GM21619 (cell line): ENCODE measurements at regions not wholly inside any gene's neighbourhood (a gene's known extent, or its start where the extent isn't known, plus 50 kb on each side); places are given as distances from the start of the nearest gene placed in this dataset.

Source experiments
- ATAC-seq: cut with Tn5 transposase; IDR thresholded peaks from one replicate; pipeline ENCODE4 v1.9.1; 2021; ENCODE audit not compliant: unreplicated experiment

DNA sequence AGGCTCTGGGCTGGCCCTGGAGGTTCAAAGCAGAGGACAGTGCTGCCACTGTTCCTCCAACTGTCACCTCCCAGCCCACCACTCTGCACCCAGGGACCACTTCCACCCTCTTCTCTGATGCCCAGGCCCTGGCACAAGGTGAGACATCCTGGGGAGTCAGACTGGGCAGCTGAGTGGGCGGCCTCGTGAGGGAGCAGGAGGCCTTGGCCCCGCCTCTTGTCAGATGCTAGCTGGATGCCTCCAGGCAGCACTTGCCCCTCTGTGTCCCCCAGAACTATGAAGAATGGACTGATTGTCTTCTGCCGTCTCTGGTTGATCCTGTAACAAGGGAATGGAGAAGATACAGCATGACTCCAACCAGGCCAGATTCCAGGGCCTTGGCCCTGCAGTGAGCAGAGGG lies 191.0 kb upstream of the LINGO1 start:
- ATAC-seq, result no peak

DNA sequence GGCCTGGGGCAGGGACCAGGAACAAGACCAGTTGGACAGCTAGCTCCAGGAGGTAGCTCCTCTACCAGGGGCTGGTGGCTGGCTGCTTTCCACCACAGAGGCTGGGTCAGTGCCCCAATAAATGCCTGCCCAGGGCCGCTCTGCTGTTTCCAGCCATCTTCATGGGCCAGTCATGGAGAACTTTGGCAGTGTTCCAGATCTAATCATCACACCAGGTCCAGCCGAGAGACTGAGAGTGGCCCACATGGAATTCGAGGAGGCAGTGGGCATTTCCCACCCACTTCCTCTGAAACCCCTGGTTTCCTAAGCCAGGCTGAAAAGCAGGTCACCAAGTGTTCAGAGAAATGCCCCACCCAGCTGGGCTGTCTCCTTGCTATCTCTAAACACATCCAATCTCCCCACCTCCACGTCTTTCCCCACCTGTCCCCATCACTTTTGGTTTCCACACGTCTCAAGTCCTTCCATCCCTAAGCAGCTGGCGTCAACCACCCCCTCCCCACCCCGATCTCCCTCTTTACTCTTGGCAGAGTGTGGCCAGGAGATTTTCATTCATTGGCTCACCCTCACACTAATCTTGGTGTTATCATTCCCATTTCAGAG lies 190.0 kb upstream of the LINGO1 start:
- ATAC-seq, result no peak

DNA sequence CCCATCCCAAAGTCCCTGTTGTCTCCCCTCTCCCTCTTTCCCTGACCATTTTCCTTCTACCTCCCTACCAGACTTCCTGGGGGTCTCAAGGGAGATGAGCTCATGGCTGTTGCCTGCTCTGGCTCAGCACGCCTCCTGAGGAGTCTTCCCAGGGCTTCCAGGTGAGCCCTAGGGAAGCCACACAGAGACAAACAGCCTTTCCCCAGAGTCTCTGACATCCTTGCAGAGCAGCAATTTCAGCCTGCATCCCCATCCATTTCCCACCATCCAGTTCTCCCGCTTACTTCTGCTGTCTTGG lies 189.2 kb upstream of the LINGO1 start:
- ATAC-seq, result no peak

DNA sequence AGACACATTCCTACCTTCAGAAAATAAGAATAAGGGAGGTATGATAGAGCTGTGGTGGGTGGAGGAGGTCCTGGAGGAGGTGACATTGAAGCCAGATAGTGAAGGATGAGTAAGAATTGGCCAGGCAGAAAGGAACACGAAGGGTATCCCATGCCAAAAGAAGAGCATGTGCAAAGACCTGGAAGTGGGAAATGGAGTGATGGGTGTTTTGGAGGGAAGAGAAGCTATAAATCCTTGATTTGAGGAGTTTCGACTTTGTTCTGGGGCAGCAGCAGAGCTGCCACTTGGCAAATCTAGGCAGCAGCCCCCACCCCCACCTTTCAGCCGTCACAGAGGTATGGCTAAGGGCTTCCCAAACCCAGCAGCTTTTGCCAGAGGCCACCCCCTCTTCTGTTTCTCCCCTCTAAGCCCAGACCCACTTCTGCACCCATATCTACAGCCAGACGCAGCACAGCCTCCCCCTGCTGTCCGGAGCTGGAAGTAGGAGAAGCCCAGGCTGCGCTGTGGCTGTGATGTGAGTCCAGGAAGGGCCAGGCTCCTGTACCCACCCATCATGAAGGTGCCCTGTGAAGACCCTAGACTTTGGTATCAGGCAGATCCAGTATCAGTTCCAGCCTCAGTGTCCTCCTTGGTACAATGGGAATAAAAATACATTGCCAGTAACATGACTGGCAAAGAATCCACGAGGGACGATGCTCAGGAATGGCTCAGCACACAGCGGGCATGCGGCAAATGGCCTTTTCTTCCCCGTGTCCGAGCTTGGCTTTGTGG lies 188.7 kb upstream of the LINGO1 start:
- ATAC-seq, result no peak

DNA sequence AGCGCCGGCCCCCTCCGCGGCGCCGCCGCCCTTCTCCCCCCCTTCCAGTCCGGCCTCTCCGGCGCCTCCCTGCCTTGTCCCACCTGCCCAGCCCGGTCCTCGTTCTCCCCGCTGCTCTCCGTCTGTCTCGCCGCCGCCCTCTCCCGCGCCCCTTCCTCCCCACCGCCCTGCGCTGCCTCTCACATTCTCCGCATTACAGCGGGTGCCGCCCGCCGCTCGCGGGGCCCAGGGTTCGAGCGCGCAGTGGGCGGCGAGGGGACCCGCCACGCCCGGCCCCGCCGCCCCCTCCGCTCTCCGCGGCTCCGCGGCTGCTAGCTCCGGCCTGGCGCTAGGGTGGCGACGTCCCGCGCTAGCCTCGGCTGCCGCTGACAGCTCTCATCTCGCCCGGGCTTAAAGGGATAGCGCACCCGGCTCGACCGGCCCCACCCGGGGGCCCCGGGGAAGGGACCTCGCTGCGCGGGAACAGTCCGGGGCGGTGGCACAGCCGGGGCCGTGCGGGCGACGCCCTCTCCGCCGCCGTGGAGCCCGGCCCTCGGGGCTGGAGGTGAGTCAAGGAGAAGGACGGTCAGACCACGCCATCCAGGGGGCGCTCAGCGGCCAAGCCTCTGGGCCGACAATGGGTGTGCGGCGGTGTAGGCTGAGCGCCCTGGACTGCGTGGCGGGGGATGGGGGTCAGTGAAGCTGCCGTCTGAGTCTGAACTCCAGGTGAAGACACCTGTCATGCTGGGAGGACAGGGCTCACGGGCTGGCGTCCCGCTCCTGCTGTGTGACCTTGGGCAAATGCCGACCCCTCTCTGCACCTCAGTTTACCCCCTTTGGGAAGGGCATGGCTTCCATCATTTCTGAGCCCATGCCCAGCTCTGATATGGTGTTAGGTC lies 187.4 kb upstream of the LINGO1 start:
- no peak for ATAC-seq

DNA sequence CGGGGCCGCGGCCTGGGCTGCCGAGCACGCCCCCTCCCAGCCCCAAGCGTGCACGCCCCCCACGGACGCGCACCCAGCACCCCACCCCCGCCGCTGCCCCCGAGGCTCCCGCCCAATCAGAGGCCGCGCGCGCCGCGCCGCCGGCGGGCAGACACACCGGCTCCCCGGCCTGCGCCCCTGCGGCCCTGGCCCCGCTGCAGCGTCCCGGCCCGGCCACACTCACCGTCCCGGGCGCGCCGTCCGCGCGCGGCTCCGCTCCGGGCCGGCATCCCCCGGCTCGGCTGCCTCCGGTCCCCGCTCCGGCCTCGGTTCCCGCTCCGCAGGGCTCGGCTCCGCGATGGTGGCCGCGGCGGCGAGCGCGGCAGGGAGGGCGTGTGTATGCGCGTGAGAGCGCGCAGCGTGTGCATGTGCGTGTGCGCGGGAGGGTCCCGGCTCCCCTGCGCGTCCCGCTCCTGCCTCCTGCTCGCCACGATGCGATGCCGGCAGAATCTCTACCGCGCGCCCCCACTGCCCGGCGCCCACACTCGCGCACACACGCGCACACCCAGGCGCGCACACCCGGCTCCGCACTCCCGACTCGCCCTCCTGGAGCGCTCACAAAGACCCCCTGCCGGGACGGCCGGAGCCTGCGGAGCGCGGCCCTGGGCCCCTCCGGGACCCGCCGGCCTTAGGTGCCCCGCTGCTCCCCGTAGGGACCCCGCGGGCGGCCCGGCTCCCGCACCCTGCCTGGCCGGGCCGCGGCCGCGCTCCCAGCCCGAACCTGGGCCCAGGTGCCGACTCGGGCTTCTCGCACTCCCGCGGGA lies 186.5 kb upstream of the LINGO1 start:
- ATAC-seq, result no peak

DNA sequence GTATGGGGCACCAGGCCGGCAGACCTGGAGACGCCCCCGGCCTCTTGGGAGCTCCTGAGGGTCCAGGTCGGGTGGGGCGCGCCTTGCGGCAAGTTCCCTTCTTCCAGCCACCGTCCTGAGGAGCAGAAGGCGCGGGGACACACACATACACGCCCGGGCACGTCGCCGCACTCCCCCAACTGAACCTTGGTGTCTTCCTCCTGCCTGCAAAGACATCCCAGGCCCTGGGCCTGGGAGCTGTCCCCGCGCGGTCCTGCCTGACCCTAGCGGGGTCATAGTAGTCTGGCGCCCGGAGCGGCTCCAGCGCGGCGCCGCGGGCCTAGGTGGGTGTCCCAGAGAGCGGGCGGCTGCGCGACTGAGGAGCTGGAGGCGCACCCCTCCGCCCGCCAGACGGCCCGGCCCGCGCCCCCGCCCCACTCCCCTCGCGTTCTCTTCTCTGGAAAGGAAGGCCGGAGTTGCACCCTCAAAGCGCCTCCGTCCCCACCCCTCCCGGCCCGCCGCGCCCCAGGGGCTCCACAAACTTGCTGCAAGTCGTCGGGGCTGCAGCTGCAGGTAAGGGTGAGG lies 185.9 kb upstream of the LINGO1 start:
- ATAC-seq, result no peak

DNA sequence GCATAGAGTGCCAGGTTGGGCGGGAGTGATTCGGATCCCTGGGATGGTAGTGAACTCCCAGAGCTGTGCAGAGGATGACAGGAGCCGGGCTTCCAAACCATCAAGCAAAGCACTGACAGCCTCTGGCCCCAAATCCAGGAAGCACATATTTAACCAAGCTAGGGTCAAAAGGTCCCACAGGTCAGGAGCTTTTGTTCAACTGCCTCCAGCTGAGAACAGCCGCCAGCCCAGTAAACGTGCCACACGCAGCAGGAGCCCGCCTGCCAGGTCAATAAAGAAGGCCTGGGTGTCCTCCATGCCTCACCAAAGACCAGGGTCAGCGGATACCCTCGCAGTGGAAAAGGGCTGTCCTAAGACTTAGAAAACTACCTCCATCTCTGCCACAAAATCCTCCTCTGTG lies 184.7 kb upstream of the LINGO1 start:
- ATAC-seq, result no peak

DNA sequence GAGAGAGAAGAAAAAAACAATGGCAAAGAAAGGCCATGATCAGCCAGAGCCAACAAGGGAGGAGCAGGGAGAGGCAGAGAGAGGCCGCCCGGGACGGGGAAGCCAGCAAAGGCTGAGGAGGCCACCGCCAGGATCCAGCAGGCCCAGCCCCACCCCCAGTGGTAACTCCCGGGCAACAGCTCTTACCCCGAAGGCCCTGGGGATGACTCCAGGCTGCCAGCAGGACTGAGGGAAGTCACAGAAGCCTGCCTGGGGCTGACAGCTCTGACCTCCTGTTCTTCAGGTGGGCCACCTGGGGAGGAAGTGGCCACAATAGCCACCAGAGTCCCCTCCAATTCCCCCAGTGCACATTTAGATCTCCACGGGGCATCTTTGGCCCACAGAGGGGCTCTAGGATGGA lies 184.3 kb upstream of the LINGO1 start:
- no peak for ATAC-seq

DNA sequence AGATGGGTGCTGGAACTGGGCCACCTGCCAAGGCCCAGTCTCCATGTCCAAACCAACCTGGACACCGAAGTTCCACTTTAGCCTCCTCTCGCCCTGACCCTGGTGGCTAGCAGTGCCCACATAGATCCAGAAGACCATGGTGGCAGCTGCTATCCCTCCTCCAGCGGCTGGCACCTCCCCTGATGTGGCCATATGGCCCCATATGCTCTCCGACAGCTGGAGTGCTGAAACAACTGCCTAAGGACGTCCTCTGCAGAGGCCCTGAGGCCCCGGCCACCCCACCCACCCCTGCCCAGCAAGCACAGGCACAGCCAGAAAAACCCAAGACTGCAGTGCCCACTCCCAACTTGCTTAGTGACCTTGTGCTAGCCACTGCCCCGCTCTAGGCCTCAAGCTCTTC lies 182.3 kb upstream of the LINGO1 start:
- ATAC-seq, result no peak

DNA sequence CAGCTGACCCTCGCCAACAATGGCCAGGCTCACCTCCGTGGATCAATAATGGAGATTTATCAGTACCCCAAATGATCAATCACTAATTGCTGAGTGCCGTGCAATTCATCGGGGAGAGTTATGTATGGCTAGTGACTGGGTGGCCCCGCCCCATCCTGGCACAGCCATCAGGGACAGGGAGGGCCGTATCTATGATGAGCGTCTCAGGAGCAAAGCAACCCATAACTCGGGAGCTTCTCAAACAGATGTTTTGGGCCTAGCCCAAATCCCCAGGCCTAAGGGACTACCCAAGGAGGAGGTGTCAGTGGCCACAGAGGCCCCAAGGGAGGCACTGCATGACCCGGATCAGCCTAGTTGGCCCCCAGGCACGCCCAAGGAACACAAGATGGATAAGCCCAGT lies 180.0 kb upstream of the LINGO1 start:
- ATAC-seq, result no peak

DNA sequence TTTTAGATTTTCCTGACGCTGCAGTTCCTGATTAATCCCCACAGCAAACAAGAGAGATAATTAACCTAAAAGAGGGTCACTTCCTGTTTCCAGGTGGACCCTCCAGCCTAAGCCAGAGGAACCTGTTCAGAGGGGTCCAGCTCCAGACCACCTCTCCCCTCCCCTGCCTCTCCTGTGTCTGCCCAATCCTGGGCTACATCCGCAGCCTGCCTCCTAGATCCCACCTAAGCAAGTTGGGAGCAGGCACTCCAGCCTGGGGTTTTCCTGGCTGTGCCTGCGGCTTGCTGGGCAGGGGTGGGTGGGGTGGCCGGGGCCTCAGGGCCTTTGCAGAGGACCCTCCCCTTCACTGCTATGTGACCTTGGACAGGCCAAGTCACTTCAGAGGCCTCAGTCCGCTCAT lies 178.6 kb upstream of the LINGO1 start:
- ATAC-seq, result no peak

DNA sequence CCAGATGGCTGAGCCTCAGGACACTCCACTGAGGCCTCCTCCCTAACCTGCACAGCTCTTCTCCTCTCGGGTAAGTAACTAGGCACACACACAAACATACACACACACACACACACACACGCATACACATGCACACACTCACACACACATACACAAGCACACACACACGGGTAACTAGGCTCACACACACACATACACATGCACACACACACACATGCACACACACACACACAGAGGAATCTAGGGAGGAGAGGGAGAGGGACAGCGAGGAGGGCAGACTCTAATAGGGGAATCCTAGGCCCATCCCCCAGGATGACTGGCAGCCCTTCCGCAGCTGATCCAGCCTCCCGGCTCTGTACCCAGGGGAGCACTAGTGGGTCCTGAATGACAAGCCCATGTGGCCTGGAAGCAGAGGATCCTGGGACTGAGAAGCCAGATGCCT lies 177.4 kb upstream of the LINGO1 start:
- no peak for ATAC-seq

DNA sequence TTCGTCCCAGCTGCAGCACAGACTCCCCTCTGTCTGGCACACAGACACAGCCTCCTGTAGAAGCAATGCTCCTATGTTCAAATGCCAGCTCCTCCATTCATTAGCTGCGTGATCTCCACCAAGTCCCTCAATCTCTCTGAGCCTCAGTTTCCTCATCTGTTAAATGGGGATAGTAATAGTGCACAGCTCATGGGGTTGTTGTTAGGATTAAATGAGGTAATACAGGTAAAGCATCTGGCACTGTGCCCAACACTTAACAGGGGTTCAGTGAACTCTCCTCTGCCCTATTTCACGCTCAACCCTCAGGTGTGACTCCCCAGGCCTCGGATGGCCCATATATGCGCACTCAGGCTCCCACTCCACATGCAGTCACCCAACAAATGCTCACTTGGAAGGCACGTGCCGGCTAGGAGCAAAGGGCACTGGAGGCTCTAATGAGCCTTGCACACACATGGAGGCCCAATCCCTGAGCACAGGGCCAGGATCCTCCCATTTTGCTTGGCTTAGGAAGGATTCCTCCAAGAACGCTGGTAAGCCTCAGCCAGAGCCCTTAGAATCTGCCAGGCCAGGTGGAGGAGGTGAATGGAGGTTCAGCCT lies 176.0 kb upstream of the LINGO1 start:
- ATAC-seq, result no peak

DNA sequence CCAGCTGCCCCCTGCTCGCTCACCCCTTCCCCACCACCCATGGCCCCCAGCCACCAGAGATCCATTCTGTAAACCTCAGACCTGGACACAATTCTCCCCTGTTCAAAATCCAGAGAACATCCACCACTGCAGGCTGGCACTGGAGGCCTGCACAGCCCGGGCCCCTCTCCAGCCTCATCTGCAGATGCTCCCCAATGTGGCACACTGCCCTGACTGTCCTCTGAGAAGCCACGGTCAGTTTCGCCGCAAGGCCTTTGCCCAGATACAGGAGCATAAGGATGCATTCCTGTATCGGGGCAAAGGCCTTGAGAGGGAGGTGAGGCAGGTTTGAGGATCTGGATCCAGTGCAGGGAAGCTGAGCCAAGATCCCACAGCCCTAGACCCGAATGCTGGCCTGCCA lies 175.4 kb upstream of the LINGO1 start:
- no peak for ATAC-seq

DNA sequence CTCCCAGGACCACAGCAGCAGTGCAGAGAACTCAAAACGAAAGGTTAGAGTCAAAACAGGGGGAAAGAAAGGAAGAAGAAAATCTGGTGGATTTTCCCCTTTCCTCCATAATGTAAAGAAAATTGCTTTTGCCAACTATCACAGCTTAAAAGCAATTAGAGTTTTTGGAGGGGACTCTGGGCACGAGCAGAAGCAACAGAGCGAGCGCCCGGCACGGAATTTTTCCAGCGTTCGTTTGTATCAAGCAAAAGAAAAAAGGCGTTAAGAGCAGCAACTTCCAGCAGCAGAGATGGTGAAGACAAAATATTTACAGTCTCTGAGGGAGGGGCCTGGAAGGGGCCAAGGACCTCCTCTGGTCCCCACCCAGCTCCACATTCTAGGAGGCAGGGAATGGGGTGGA lies 174.9 kb upstream of the LINGO1 start:
- no peak for ATAC-seq

DNA sequence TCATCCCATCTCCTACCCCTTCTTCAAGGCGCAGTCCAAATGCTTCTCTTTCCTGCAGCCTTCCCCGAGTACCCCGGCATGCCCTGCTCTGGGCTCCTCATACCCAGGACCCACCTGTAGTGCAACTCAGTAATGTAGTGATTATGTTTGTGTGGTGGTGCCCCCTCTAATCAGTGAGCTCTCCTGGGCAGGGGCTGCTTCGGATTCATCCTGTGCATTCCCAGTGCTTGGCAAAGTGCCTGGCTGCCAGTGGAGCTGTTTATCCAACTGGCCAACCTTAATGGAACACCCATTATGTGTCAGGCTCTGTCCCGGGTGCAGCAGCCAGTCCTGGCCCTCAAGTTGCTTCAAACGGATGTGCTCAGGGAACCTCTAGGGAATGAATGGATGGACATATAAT lies 174.4 kb upstream of the LINGO1 start:
- ATAC-seq, result no peak

DNA sequence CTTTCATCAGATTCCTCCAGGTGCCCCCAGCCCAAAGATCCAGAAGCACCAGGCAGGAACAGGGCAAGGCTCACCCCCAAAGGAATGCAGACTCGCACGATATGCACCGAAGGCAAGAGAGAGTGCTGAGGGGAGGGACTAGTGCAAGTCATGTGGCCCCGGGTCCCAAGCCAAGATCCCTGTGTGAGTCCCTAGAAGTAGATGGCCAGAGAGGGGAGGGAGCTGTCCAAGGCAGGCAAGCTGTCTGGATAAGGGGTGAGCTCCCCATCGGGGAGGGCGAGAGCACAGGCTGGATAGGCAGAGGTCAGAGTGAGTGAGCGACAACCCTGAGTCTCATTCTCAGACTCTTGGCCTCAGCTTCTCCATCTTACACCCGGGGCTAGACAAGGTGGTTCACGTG lies 171.5 kb upstream of the LINGO1 start:
- ATAC-seq, result no peak

DNA sequence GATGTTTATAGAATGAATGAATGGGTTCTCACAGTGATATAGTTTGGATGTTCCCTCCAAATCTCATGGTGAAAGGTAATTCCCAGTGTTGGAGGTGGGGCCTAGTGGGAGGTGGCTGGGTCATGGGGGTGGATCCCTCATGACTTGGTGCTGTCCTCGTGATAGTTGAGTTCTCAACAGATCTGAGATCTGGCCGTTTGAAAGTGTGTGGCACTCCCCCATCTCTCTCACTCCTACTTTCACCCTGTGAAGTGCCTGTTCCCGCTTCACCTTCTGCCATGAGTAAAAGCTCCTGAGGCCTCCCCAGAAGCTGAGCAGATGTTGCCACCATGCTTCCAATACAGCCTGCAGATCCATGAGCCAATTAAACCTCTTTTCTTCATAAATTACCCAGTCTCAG lies 170.8 kb upstream of the LINGO1 start:
- no peak for ATAC-seq

DNA sequence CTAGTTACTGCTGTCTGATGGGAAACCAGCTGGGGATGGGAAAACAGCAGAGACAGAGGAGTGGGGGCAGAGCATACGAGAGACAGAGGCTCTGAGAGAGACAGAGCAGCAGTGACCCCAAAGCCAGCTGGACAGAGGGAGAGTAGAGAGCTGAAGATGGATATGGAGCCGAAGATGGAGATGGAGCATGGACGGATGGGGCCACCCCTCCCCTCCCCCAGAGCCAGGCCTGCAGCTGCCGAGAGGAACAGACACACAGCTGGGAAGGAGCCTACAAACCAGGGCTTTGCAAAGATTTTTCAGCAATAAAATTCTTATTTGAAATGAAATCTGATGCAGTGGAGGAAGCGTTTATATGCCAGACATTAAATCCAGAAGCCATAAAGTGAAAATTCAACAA lies 167.6 kb upstream of the LINGO1 start:
- no peak for ATAC-seq

DNA sequence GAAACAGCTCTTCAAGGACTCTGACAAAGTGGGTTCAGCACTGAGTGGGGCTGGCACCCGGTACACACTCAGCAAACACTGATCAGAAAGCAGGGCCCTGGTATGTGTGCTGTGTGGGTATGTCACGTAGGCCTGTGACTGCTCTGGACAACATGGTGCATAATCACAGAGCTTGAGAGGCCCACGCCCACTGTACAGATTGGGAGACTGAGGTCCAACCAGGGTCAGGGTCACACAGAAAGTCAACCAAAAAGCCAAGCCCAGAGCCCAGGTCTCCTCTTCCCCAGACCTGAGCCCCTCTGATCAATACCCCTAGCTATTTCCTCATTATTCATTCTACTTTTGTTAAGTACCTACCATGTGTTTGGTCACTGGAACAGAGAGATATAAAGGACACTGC lies 166.1 kb upstream of the LINGO1 start:
- ATAC-seq, result no peak
